Limb (tissue), 2 donors: ENCODE measurements at regions not wholly inside any gene's neighbourhood (a gene's known extent, or its start where the extent isn't known, plus 50 kb on each side); places are given as distances from the start of the nearest gene placed in this dataset.
"Not testable (repeated sequence)": the region's sequence is repeated elsewhere in the genome, so short reads cannot be mapped to it uniquely, and the experiment has no call there.

Experiments used
- DNase-seq, 2 donors: peaks; one replicate each; pipeline ENCODE4 v3.0.0-alpha.2; 2016; ENCODE audit errors: extremely low spot score in 2 of 2

DNA sequence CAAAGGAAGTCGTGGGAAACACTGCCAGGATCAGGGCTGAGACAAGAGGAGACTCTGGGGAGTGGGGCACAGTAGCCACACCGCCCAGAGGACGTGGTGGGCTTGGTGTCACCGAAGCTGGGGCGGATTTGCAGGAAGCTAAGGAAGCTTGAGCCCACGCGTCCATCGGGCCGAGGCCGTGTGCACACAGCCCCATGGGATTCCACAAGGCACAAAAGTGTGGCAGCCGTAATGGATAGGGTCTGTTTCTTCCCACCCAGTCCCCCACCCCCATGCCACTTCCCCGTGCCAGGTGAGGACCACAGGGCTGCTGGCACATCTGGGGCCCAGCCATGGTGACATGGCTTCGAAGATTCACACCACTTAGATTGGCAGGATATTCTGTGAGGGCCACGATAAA is 153.2 kb upstream of the SPACA7 start:
- DNase-seq: no peak

DNA sequence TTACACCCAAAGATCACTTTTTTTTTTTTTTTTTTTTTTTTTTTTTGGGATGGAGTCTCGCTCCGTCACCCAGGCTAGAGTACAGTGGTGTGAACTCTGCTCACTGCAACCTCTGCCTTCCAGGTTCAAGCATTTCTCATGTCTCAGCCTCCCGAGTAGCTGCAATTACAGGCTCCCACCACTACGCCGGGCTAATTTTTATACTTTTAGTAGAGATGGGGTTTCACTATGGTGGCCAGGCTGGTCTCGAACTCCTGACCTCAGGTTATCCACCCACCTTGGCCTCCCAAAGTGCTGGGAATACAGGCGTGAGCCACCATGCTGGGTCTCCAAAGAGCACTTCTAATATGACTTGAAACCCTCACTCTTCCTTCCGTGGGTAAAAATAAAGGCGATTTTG is 152.2 kb upstream of the SPACA7 start:
- not testable (repeated sequence) for DNase-seq

DNA sequence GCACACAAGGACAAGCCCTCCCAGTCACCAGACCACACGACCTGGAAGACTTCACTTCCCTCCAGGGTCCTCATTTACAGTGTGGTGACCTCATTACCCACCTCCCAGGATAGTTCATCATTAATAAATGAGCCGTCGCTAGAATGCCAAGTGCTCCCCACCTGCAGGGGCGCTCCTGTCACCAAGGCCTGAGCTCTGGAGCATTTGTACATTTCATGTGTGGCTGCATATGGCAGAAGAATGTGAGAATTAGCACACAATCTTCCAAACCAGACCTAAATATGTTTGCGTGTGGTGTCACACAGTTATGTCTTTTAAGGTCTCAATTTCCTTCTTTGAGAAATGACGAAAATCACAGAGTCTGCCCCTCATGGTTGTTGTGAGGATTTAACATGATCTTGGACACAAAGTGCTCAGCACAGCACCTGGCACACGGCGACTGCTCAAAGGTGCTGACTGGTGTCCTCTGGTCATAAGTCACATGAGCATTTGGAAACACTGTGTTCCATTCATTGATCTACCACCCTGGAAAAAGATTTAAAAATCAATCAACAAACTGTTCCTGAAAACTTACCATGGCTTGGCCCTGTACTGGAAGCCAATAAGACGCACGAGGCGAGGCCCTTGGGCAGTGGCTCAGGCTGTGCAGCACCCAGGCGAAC is 150.6 kb upstream of the SPACA7 start:
- DNase-seq: no peak

DNA sequence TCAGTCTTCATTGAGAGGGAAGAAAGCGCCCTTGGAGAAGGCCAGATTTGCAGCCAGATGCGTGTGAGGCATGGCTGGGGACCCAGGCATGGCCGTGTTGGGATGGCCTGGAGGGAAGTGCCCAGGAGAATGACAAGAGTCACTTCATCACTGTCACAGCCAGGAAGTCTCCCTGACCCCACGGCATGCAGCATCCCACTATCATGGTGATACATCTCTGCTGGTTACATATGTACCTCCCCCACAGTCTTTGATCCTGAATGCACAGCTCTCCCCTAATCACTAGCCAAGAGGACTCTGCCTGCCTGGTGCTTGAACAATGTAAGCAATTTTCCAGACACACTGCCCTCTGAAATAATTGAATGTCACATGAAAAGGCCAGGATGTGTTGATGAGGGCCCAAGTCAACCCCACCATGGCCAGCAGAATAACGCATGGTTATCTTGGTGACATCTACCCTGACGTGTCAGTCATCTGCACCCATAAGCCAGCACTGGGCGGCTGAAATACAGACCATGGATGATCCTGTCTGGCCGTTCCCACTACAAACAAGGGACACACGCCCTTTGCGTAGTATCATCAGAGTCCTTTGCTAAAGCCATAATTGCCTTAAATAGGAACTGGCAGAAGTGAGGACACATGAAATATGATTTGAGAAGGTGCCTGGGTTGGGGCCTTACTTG is 149.7 kb upstream of the SPACA7 start:
- no peak for DNase-seq

DNA sequence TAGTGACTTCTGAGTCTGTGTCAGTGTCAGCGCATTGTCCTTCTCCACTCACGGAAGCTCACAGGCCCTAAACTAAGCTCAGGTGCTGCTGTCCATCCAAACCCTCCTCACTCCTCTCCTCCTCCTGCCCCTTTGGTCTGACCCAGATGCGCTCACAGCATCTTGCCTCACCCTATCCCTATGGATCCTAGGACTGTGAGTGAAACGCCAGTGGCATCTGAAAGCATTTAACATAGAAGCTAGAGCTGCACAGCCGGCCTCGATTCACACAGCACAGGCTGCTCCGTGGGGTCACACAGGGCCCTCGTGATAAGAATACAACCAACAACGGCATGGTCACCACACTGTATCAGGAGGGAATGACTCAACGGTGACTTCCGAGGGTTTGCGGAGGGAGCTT is 149.1 kb upstream of the SPACA7 start:
- DNase-seq: no peak

DNA sequence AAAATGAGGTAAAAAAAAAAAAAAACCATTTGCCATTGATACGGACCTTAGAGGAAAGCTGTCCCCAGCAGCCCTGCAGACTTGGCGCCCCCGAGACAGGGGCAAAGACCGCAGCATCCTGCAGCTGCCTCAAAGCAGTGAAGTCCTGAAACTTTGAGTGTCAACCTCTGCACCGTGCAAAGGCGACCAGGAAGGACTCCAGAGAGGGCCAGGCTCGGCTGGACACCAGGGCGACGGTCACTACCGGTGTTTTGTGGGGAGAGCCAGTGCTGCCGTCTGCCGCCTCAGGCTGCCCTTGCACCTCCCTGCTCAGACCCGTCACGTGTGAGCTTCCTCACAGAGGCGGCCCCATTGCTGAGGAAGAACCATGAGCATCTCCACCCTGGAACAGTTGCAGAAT is 146.7 kb upstream of the SPACA7 start:
- no peak for DNase-seq

DNA sequence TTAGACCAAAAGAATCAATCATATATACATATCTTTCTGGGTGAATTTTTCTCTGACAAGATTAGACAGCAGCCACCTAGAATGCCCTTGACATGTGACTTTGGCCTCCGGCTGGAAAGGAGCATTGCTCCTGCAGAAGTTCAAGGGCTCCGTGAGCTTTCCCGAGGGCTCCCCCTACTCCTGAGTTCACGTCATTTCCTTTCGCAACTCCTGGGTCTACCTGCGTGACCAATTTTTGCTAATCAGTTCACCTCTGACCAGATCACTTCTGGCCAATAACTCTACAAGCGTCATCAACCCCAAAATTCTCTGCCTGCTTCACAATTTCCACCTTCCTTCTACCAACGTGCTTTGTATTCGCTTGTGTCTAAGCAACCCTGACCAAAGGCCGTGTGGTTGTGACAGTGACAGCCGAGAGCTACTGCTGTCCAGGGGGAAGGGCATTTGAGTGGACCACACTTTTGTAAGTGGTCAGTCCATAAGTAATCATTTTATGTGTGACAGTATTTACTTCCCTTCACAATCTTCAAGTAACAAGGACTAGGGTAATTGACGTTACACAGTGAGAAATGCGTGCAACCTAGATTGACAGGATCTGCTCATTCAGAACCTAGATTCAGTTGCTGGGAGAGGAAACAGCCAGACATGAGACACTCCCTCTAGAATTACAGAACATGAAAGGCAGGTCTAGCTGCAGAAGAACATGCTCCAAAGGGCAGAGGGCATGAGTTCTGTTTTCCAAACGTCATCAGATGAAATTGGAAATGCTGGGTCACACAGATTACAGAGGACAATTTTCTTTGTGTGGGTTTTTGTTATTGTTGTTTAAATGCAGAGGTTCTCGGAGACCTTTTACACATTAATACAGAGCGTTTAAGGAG is 145.9 kb upstream of the SPACA7 start:
- DNase-seq: no peak

DNA sequence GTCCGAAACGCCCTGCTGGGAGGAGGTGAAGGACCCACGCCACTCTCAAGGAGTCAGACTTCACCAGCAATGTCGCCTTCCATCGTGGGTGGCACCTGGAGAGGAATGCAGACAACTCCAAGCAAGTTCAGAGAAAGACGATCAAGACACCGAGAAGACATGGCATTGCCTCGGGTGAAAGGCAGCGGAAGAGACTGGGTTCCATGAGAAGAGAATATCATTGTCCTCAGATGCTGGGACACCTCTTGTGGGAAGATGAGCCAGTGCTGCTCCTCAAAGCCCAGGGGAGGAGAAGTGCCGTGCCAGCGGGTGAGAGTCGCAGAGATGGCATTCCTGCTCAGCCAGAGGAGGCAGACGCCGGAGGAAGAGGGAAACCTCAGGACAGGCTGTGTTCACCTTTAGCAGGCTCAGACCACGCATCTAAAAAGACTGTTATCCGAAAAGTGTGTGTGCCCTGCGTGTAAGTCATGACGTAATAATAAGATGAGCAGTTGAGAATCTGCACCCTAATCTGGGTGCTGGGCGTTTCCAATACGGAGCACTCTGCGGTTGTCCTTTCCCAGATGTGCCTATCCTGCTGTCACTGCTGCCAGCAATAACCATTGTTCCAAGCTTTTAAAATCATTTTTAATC is 144.6 kb upstream of the SPACA7 start:
- DNase-seq: no peak

DNA sequence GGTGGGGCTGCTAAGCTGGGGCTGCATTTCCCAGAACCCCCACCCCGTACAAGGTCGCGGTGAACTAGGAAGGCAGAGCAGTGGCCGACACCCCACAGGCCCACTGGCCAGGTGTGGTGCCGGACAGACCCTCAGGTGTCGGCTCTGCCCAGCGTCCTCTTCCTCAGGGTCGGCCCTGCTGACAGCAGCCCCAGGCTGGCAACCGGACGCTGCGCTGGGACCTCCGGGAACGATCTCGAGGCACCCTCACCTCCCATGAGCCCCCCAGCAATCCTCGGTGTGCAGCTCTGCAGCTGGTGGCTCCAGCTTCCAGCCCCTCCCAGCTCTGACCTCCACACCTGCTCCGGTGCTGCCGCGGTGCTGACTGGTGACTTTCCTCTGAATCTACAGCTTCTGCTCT is 142.9 kb upstream of the SPACA7 start:
- DNase-seq: no peak

DNA sequence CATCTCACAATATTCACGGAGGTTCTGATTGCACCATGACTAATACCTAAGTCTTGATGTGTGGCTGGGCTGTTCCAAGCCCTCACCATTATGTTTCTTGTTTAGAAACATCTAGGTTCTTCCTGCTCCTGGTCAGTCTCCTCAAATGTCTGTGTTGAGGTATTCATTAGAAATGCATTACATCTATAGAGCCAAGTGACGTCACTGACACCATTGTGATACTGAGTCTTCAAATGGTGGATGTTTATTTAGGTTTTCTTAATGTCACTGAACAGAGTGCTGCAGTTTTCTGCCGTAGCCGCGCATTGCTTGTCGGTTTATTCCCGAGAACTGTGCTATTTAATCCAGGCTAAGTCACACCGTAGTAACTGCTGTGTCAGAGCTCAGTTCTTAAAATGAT is 142.4 kb upstream of the SPACA7 start:
- no peak for DNase-seq

DNA sequence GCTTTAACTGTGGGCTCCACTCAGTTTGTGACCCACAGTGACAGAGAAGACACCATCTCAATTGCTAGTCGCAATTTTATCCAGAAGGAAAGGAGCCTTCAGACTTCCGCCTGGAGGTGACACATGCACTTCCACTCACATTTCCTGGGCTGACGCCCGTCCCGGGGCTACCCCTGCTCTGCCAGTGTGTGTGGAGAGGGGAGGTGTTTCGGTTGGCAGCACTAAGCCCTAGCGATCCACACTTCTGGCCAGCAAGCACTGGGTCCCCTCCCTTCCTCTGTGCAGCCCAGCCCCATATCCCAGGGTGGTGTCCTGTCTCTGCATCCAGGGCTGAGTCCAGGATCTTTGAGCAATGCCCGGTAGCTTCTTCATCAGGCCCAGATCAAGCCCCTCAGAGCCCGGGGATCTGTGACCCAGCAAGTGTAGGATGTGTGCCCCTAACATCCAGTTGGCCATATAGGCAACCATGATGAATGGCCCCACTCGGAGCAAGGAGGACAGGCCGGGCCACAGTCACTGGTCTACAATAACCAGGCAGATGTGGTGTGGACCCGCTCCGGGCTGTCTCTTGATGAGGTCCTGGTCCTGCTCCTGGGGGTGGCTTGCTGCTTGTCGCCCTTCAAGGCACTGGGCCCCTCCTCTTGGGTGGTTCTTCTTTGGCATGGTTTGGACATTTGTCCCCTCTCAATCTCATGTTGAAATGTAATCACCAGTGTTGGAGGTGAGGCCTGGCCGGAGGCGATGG is 141.9 kb upstream of the SPACA7 start:
- no peak for DNase-seq

DNA sequence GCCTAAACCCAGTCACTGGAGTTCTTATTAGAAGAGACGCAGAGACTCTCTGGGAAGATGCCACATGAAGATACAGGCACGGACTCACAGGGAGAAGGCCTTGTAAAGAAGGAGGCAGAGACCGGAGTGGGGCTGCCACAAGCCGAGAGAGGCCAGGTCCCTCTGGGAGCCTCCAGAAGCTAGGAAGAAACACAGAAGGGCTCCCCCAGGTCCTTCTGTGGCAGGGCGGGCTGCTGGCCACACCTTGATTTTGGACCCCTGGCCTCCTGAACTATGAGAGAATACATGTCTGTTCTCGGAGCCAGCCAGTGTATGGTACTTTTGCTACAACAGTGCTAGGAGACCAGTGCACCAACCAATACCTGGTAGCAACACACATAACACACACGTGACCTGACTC is 140.1 kb upstream of the SPACA7 start:
- DNase-seq: no peak

DNA sequence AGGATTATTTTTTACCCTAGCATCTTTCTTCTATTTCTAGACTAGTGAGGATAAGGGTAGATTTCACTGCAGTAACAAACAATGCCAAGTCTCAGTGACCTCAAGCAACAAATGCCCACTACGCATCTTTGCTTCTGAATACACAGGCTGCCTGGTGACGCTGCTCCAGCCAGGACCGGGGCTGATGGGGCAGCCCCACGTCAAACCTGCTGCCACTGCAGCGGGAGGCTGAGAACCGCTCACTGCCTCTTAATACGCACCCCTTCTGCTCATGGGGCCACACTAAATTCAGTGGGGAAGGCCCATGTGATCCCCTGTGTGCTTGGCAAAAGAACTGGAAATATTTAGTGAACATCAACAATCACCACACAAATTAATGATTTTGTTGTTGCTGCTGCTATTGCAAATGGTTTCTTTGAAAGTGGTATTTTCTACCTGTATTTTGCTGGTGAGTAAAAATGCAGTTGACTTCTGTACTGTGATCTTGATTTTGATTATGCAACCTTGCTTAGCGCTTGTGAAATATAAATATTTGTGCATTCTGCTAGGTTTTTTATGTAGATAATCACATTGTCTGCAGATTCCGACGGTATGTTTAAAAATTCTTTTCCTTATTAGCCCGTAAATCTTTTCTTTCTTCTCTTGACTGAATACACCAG is 139.5 kb upstream of the SPACA7 start:
- DNase-seq: no peak

DNA sequence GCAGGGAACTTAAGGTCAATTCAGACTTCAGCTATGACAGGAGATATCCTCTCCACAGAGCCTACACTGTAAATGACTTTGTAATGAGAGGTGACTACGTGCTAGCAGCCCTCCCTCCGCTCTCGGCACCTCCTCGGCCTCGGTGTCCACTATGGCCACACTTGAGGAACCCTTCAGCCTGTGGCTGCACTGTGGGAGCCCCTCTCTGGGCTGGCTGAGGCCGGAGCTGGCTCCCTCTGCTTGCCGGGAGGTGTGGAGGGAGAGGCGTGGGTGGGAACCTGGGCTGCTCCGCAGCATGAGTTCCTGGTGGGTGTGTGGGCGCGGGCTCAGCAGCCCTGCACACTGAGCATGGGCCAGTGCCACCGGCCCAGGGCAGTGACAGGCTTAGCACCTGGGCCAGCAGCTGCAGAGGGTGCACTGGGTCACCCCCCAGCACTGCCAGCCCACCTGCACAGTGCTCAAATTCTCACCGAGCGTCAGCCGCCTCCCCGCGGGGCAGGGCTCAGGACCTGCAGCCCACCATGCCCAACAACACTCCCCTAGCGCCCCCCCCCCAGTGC is 137.6 kb upstream of the SPACA7 start:
- DNase-seq: no peak

DNA sequence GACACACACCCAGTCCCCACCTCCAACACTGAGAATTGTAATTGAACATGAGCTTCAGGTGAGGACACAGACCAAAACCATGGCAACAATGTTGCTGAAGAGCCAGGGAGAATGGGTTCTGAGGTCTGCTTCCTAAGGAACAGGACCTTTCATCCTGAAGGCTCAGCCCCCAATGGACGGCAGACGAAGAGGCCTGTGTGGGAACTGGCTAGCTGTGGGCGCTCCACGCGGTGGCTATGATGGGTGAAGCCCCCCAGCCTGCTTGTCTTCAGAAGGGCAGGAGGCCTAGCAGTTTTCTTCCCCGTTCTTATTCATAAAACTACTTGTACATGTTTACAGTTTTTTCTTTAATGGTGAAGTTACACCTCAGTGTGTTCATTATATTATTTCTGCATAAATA is 136.1 kb upstream of the SPACA7 start:
- peak in 1 of 2 donors; percentile 3 for DNase-seq

DNA sequence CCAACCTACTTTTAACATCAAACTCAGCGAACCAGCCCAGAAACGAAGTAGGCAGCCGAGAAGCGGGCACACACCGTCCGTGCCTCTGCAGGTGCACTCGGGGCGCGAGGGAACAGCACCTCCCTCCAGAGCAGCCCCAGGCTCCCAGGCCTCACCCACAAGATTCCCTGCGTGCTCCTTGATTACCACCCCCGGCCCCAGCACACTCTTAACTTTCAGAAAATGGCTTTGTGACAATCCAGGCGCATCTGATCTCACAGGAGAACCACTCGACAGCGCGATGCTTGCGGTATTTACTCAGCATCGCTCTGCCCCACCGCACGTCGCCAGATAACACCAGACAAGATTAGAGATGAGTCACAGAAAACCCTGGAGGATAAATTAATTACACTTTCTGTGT is 134.9 kb upstream of the SPACA7 start:
- peak in 1 of 2 donors; percentile 16 for DNase-seq

DNA sequence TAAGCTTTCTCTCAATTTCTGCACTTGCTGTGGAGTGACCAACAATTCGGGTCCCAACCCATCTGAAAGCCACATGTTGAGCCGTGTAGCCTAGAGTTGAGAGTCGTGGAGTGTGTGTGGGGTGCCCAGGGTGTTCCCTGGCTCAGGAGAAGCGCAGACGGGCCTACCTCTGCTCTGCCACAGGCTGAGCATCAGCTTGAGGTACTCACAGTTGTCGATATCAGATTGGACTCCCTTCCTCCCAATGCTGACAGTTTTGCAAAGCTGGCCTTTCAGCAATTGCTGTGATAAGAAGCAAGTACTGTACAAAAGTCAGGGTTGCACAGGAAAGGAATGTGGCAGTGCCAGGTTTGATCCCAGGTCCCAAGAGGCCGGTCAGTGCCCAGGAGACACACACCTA is 133.4 kb upstream of the SPACA7 start:
- no peak for DNase-seq

DNA sequence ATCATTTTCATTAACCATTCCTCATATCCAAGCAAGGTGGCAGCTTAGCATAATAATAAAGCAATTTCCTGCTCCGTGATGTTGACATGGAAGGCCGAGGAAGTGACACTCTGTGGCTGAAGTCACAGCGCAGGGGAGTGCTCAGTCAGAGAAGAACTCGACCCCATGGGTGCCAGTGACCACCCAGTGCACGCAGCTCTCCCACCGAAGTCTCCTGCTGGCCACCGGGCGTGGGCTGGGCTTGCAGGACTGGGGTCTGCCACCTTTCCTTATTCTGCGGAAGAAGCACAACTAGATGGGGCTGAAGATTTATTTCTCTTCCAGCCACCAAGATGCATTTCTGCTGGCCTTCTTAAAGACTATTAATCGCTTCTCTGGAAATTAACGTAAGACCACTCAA is 132.1 kb upstream of the SPACA7 start:
- DNase-seq: no peak

DNA sequence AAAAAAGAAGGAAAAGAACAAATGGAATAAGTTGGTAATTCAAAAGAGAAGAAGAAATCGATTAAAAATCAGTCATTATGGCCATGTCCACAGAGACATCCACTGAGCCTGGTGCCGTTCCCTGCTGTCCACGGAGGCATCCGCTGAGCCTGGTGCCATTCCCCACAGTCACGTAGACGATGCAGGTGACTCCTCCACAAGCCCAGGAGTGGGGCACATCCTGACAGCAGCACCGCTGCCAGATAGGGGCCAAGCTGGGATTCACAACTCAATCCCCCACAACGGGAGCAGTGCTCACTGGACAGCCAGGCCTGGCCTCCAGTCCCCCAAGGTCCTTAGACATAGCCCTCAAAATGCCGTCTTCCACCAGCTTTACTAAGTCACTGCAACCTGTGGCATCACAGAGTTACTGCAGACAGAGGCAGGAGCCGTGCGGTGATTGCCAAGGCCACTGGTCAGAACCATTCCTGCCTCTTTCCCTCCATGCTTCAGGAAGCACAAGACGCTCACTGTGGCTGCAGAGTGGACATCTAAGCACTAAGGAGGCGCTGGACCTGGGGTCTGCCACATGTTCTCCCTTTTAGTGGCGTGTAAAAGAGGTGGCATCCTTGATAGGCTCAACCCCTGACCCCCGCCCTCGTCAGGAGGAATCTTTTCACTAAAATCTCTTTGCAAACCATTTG is 131.5 kb upstream of the SPACA7 start:
- DNase-seq: peak in 1 of 2 donors; percentile 9

DNA sequence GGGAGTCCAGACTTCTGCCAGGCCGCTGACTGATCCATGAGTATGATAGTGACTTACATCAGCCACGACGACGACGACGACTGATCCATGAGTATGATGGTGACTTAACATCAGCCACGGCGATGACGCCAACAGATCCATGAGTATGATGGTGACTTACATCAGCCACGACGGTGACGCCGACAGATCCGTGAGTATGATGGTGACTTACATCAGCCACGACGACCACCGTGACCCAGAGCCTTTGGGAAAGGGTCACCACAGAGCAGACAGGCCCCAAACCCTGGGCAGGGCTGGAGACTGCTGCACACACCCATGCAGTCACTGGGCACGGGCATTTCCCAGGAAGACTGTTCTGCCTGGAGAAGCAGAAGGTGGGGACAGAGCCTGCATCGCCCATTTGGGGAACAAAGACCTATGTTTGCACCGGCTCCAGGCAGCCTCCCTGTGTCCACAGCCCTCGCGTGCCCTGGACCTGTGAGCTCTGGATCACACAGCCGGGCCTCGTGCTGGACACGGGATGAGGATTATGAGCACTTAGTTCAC is 130.9 kb upstream of the SPACA7 start:
- DNase-seq: peak in 1 of 2 donors; percentile 7
